ENCODE measurements at regions not wholly inside any gene's neighbourhood (a gene's known extent, or its start where the extent isn't known, plus 50 kb on each side); places are given as distances from the start of the nearest gene placed in this dataset.

- Histone ChIP-seq H3K27me3 (no peaks in the 10 kb centered on the region), H3K27ac (replicated peaks in 1 of 4) (no peak overlapping the region), H3K9me3 (no peaks in the 10 kb centered on the region), H3K4me3 (no peak overlapping the region), H3K36me3 (no peaks in the 10 kb centered on the region), H3K4me1 (no peaks in the 10 kb centered on the region)
- TF ChIP-seq POLR2AphosphoS5 (IDR thresholded peaks at IDR 0.05) (no peak), POLR2A (IDR thresholded peaks at IDR 0.05; ENCODE audit: low read depth) (no peak), EP300 (IDR thresholded peaks at IDR 0.05) (no peak), CTCF (IDR thresholded peaks at IDR 0.05) (no peak)
- WGBS, result 66% methylated on average over 3 of the region's 3 CpGs
- intact Hi-C loops (cut with DNase I), result no loop called here
- no peak for DNase-seq (ENCODE audit: extremely low spot score)
Measured at GRCh38 chr2:7570247-7570646, 653.0 kb downstream of the RNF144A start.

GRCh38 chr2:7571701-7572100, 654.5 kb downstream of the RNF144A start:
- H3K27me3 ChIP-seq, result no peaks in the 10 kb centered on the region
- H3K36me3 ChIP-seq, result no peaks in the 10 kb centered on the region
- WGBS, result 100% methylated on average over 1 of the region's 1 CpG
- H3K4me1 ChIP-seq, result no peaks in the 10 kb centered on the region
- DNase-seq (ENCODE audit: extremely low spot score), result no peak
- no peak overlapping the region for H3K27ac ChIP-seq (replicated peaks in 1 of 4)
- no peak for TF ChIP-seq CTCF (IDR thresholded peaks at IDR 0.05)
- no peak for TF ChIP-seq EP300 (IDR thresholded peaks at IDR 0.05)
- no peak for TF ChIP-seq POLR2AphosphoS5 (IDR thresholded peaks at IDR 0.05)
- no peak for TF ChIP-seq POLR2A (IDR thresholded peaks at IDR 0.05; ENCODE audit: low read depth)
- intact Hi-C loops (cut with DNase I), result no loop called here
- no peaks in the 10 kb centered on the region for H3K9me3 ChIP-seq
- H3K4me3 ChIP-seq, result no peak overlapping the region

GRCh38 chr2:7572450-7572849, 655.2 kb downstream of the RNF144A start:
- H3K36me3 ChIP-seq, result no peaks in the 10 kb centered on the region
- DNase-seq (ENCODE audit: extremely low spot score), result no peak
- no peaks in the 10 kb centered on the region for H3K27me3 ChIP-seq
- no peak overlapping the region for H3K4me3 ChIP-seq
- WGBS, result 88% methylated on average over 6 of the region's 7 CpGs
- intact Hi-C loops (cut with DNase I), result no loop called here
- H3K27ac ChIP-seq (replicated peaks in 1 of 4), result no peak overlapping the region
- peaks cover 0 to under 1% (median under 1%) of the 10 kb centered on the region in 4 donors for H3K9me3 ChIP-seq
- TF ChIP-seq POLR2AphosphoS5 (IDR thresholded peaks at IDR 0.05), result no peak
- TF ChIP-seq POLR2A (IDR thresholded peaks at IDR 0.05; ENCODE audit: low read depth), result no peak
- no peak for TF ChIP-seq CTCF (IDR thresholded peaks at IDR 0.05)
- TF ChIP-seq EP300 (IDR thresholded peaks at IDR 0.05), result no peak
- H3K4me1 ChIP-seq, result no peaks in the 10 kb centered on the region

GRCh38 chr2:7573166-7573825, 656.1 kb downstream of the RNF144A start:
- TF ChIP-seq CTCF (IDR thresholded peaks at IDR 0.05) (no peak), EP300 (IDR thresholded peaks at IDR 0.05) (no peak), POLR2A (IDR thresholded peaks at IDR 0.05; ENCODE audit: low read depth) (no peak), POLR2AphosphoS5 (IDR thresholded peaks at IDR 0.05) (no peak)
- Histone ChIP-seq H3K27me3 (no peaks in the 10 kb centered on the region), H3K27ac (replicated peaks in 1 of 4) (no peak overlapping the region), H3K36me3 (no peaks in the 10 kb centered on the region), H3K4me3 (no peak overlapping the region), H3K4me1 (no peaks in the 10 kb centered on the region), H3K9me3 (peaks cover 0 to 9% (median 8%) of the 10 kb centered on the region in 4 donors)
- 68% methylated on average over 6 of the region's 6 CpGs for WGBS
- intact Hi-C loops (cut with DNase I), result no loop called here
- no peak for DNase-seq (ENCODE audit: extremely low spot score)

- Histone ChIP-seq H3K4me3 (no peak overlapping the region), H3K36me3 (no peaks in the 10 kb centered on the region), H3K27ac (replicated peaks in 1 of 4) (no peak overlapping the region), H3K27me3 (no peaks in the 10 kb centered on the region), H3K4me1 (no peaks in the 10 kb centered on the region), H3K9me3 (peaks cover 0 to 15% (median 9%) of the 10 kb centered on the region in 4 donors)
- DNase-seq (ENCODE audit: extremely low spot score), result no peak
- intact Hi-C loops (cut with DNase I), result no loop called here
- 81% methylated on average over 4 of the region's 4 CpGs for WGBS
- TF ChIP-seq POLR2AphosphoS5 (IDR thresholded peaks at IDR 0.05) (no peak), CTCF (IDR thresholded peaks at IDR 0.05) (no peak), POLR2A (IDR thresholded peaks at IDR 0.05; ENCODE audit: low read depth) (no peak), EP300 (IDR thresholded peaks at IDR 0.05) (no peak)
Measured at GRCh38 chr2:7574385-7574784, 657.2 kb downstream of the RNF144A start.

All from esophagus muscularis mucosa (tissue), 4 donors.